SK-N-SH treated with all-trans-retinoic acid at 6 μM for 48 hours (cell line): ENCODE measurements at regions not wholly inside any gene's neighbourhood (a gene's known extent, or its start where the extent isn't known, plus 50 kb on each side); places are given as distances from the start of the nearest gene placed in this dataset.

Experiments used
- ATAC-seq: fragments of 200-7000 bp; cut with Tn5 transposase; 3 replicates; pipeline ENCODE4 v1.9.1; 2020; ENCODE audit warnings: mild to moderate bottlenecking, moderate library complexity
- ARNTL ChIP-seq: fragments of 450-650 bp; formaldehyde crosslinking; IDR thresholded peaks from 2 replicates; pipeline ENCODE4 v1.5.0; 2020; ENCODE audit warnings: low read depth, mild to moderate bottlenecking, moderate library complexity, borderline replicate concordance
- BACH2 ChIP-seq: fragments of 250-450 bp; sonication (Bioruptor Pico); IDR thresholded peaks from 2 replicates; pipeline ENCODE4 v1.9.0; 2021; ENCODE audit warnings: mild to moderate bottlenecking, borderline replicate concordance
- CREB5 ChIP-seq: fragments of 250-450 bp; sonication (Bioruptor Pico); IDR thresholded peaks from 2 replicates; pipeline ENCODE4 v1.5.1; 2020; ENCODE audit warnings: low read depth, mild to moderate bottlenecking, moderate library complexity
- CSDC2 ChIP-seq: fragments of 250-450 bp; sonication (Bioruptor Pico); IDR thresholded peaks from 2 replicates; pipeline ENCODE4 v1.5.0; 2020; ENCODE audit warnings: mild to moderate bottlenecking, moderate library complexity
- CSRNP3 ChIP-seq: fragments of 250-450 bp; sonication (Bioruptor Pico); IDR thresholded peaks from 2 replicates; pipeline ENCODE4 v1.5.1; 2021; ENCODE audit warnings: mild to moderate bottlenecking, moderate library complexity
- GLIS3 ChIP-seq: fragments of 250-450 bp; sonication (Bioruptor Pico); IDR thresholded peaks from 2 replicates; pipeline ENCODE4 v1.5.0; 2020; ENCODE audit warnings: mild to moderate bottlenecking, moderate library complexity
- ISL1 ChIP-seq: fragments of 250-450 bp; sonication (Bioruptor Pico); IDR thresholded peaks from 2 replicates; pipeline ENCODE4 v2.1.2; 2022; ENCODE audit warnings: mild to moderate bottlenecking, moderate library complexity
- PATZ1 ChIP-seq: fragments of 250-450 bp; sonication (Bioruptor Pico); IDR thresholded peaks from 2 replicates; pipeline ENCODE4 v1.8.0; 2020; ENCODE audit warnings: mild to moderate bottlenecking, moderate library complexity, borderline replicate concordance
- POU6F1 ChIP-seq: fragments of 250-450 bp; sonication (Bioruptor Pico); IDR thresholded peaks from 2 replicates; pipeline ENCODE4 v1.8.0; 2021; ENCODE audit warnings: low read depth, mild to moderate bottlenecking, moderate library complexity, borderline replicate concordance
- PPARA ChIP-seq: fragments of 250-450 bp; sonication (Bioruptor Pico); IDR thresholded peaks from 2 replicates; pipeline ENCODE4 v1.5.0; 2020; ENCODE audit warnings: mild to moderate bottlenecking, borderline replicate concordance
- RARB ChIP-seq: fragments of 250-450 bp; sonication (Bioruptor Pico); IDR thresholded peaks from 2 replicates; pipeline ENCODE4 v1.8.0; 2021; ENCODE audit warnings: mild to moderate bottlenecking, moderate library complexity
- SNAI2 ChIP-seq: fragments of 250-450 bp; sonication (Bioruptor Pico); IDR thresholded peaks from 2 replicates; pipeline ENCODE4 v1.5.0; 2020; ENCODE audit warnings: mild to moderate bottlenecking, moderate library complexity
- TCF4 ChIP-seq: fragments of 250-450 bp; sonication (Bioruptor Pico); IDR thresholded peaks from 2 replicates; pipeline ENCODE4 v1.8.0; 2021; ENCODE audit warnings: mild to moderate bottlenecking, moderate library complexity, borderline replicate concordance
- TOX ChIP-seq: fragments of 250-450 bp; sonication (Bioruptor Pico); IDR thresholded peaks from 2 replicates; pipeline ENCODE4 v1.8.0; 2021; ENCODE audit warnings: mild to moderate bottlenecking, moderate library complexity, borderline replicate concordance
- TSHZ2 ChIP-seq: fragments of 250-450 bp; sonication (Bioruptor Pico); IDR thresholded peaks from 2 replicates; pipeline ENCODE4 v1.5.0; 2020; ENCODE audit warnings: mild to moderate bottlenecking, moderate library complexity
- ZFP3 ChIP-seq: fragments of 250-450 bp; sonication (Bioruptor Pico); IDR thresholded peaks from 2 replicates; pipeline ENCODE4 v1.5.0; 2020; ENCODE audit warnings: mild to moderate bottlenecking, moderate library complexity
- ZFP30 ChIP-seq: fragments of 450-650 bp; formaldehyde crosslinking; IDR thresholded peaks from 2 replicates; pipeline ENCODE4 v1.5.0; 2022; ENCODE audit warnings: mild to moderate bottlenecking, moderate library complexity
- ZNF565 ChIP-seq: fragments of 450-650 bp; formaldehyde crosslinking; conservative IDR thresholded peaks from 2 replicates; pipeline ENCODE4 v1.5.0; 2020; ENCODE audit warnings: low read depth, mild to moderate bottlenecking, moderate library complexity
- ZNF70 ChIP-seq: fragments of 450-650 bp; formaldehyde crosslinking; IDR thresholded peaks from 2 replicates; pipeline ENCODE4 v1.5.0; 2020; ENCODE audit warnings: mild to moderate bottlenecking, moderate library complexity
- ZNF8 ChIP-seq: fragments of 450-650 bp; formaldehyde crosslinking; IDR thresholded peaks from 2 replicates; pipeline ENCODE4 v1.5.0; 2020; ENCODE audit warnings: mild to moderate bottlenecking, moderate library complexity

GRCh38 chr6:12522347-12522746, 194.2 kb upstream of the PHACTR1 start:
- TF ChIP-seq CREB5 (CRISPR knock-in tag) (no peak), ZFP3 (CRISPR knock-in tag) (no peak), ZNF8 (CRISPR knock-in tag) (no peak), PATZ1 (CRISPR knock-in tag) (no peak), ARNTL (CRISPR knock-in tag) (no peak), ZFP30 (CRISPR knock-in tag) (no peak), BACH2 (no peak), TCF4 (CRISPR knock-in tag) (no peak), ISL1 (CRISPR knock-in tag) (no peak), TOX (no peak), CSDC2 (CRISPR knock-in tag) (no peak), ZNF565 (no peak), GLIS3 (CRISPR knock-in tag) (no peak), PPARA (no peak), ZNF70 (CRISPR knock-in tag) (no peak), RARB (CRISPR knock-in tag) (no peak), CSRNP3 (no peak), TSHZ2 (CRISPR knock-in tag) (no peak), SNAI2 (CRISPR knock-in tag) (no peak)
- ATAC-seq, result no peak

GRCh38 chr6:12523726-12524125, 192.8 kb upstream of the PHACTR1 start:
- TF ChIP-seq ZFP30 (CRISPR knock-in tag) (no peak), TCF4 (CRISPR knock-in tag) (no peak), TSHZ2 (CRISPR knock-in tag) (no peak)
- TF ChIP-seq, all 23 proteins: peak for 0

GRCh38 chr6:12525276-12525675, 191.3 kb upstream of the PHACTR1 start:
- no peak for TF ChIP-seq POU6F1 (CRISPR knock-in tag)
- TF ChIP-seq GLIS3 (CRISPR knock-in tag), result no peak
- TF ChIP-seq, all 23 proteins: peak for 0
- ATAC-seq, result no peak

More at GRCh38 chr6:12523726-12524125, 192.8 kb upstream of the PHACTR1 start:
- ATAC-seq, result no peak
